H9 (cell line): ENCODE measurements at regions not wholly inside any gene's neighbourhood (a gene's known extent, or its start where the extent isn't known, plus 50 kb on each side); places are given as distances from the start of the nearest gene placed in this dataset.

Experiments used
- DNase-seq: peaks from one replicate; pipeline ENCODE4 v3.0.0-alpha.2; 2017
- H2AFZ ChIP-seq: one replicate; pipeline ENCODE4 v1.6.1; 2013; ENCODE audit warnings: mild to moderate bottlenecking, low read length, control low read depth, moderate library complexity
- H2AK5ac ChIP-seq: 2 replicates; pipeline ENCODE4 v1.6.1; 2013; ENCODE audit warnings: low read length, control low read depth, mixed read lengths; ENCODE audit not compliant: insufficient read length
- H2BK120ac ChIP-seq: one replicate; pipeline ENCODE4 v1.6.1; 2013; ENCODE audit warnings: low read depth, mild to moderate bottlenecking, low read length, control low read depth, inconsistent platforms; ENCODE audit not compliant: poor library complexity, severe bottlenecking
- H2BK12ac ChIP-seq: 2 replicates; pipeline ENCODE4 v1.6.1; 2013; ENCODE audit warnings: low read length, control low read depth, mixed read lengths, low read depth; ENCODE audit not compliant: insufficient read length
- H2BK15ac ChIP-seq: 2 replicates; pipeline ENCODE4 v1.6.1; 2013; ENCODE audit warnings: low read depth, low read length, control low read depth
- H2BK20ac ChIP-seq: one replicate; pipeline ENCODE4 v1.6.1; 2013; ENCODE audit warnings: low read depth, mild to moderate bottlenecking, low read length, control low read depth, inconsistent platforms; ENCODE audit not compliant: poor library complexity, severe bottlenecking
- H2BK5ac ChIP-seq: 2 replicates; pipeline ENCODE4 v1.6.1; 2013; ENCODE audit warnings: low read length, control low read depth, mixed read lengths; ENCODE audit not compliant: insufficient read length
- H3K14ac ChIP-seq: 2 replicates; pipeline ENCODE4 v1.6.1; 2013; ENCODE audit warnings: low read length, control low read depth; ENCODE audit not compliant: insufficient read depth
- H3K18ac ChIP-seq: 2 replicates; pipeline ENCODE4 v1.6.1; 2013; ENCODE audit warnings: low read depth, mild to moderate bottlenecking, mixed read lengths, low read length, control low read depth; ENCODE audit not compliant: insufficient read length
- H3K23ac ChIP-seq: 2 replicates; pipeline ENCODE4 v1.6.1; 2013; ENCODE audit warnings: low read length, control low read depth, mixed read lengths, low read depth; ENCODE audit not compliant: insufficient read length
- H3K23me2 ChIP-seq: 2 replicates; pipeline ENCODE4 v1.6.1; 2013; ENCODE audit warnings: low read depth, mild to moderate bottlenecking, mixed read lengths, low read length, control low read depth; ENCODE audit not compliant: insufficient read length, poor library complexity, severe bottlenecking
- H3K27ac ChIP-seq: 2 replicates; pipeline ENCODE4 v1.5.1; 2013; ENCODE audit warnings: low read length, control low read depth, mixed read lengths, low read depth; ENCODE audit not compliant: insufficient read length
- H3K27me3 ChIP-seq: 2 replicates; pipeline ENCODE4 v1.6.1; 2013; ENCODE audit warnings: low read length, control low read depth, inconsistent platforms; ENCODE audit not compliant: insufficient read depth
- H3K4ac ChIP-seq: 2 replicates; pipeline ENCODE4 v1.6.1; 2013; ENCODE audit warnings: low read depth, mild to moderate bottlenecking, control low read depth, inconsistent platforms, low read length, moderate library complexity
- H3K4me1 ChIP-seq: 2 replicates; pipeline ENCODE4 v1.6.1; 2013; ENCODE audit warnings: low read length, control low read depth, inconsistent platforms; ENCODE audit not compliant: insufficient read depth
- H3K4me2 ChIP-seq: 2 replicates; pipeline ENCODE4 v1.6.1; 2013; ENCODE audit warnings: low read length, control low read depth, mixed read lengths; ENCODE audit not compliant: insufficient read length, insufficient read depth
- H3K56ac ChIP-seq: 2 replicates; pipeline ENCODE4 v1.6.1; 2013; ENCODE audit warnings: low read depth, mild to moderate bottlenecking, mixed read lengths, low read length, control low read depth; ENCODE audit not compliant: insufficient read length
- H3K79me1 ChIP-seq: 2 replicates; pipeline ENCODE4 v1.6.1; 2013; ENCODE audit warnings: low read depth, mild to moderate bottlenecking, moderate library complexity, low read length, control low read depth, inconsistent platforms; ENCODE audit not compliant: insufficient read depth, poor library complexity, severe bottlenecking
- H3K79me2 ChIP-seq: 2 replicates; pipeline ENCODE4 v1.6.1; 2013; ENCODE audit warnings: low read length, control low read depth, inconsistent platforms; ENCODE audit not compliant: insufficient read depth
- H3K9ac ChIP-seq: 2 replicates; pipeline ENCODE4 v1.6.1; 2013; ENCODE audit warnings: low read length, control low read depth, mixed read lengths; ENCODE audit not compliant: insufficient read length; ENCODE audit errors: extremely low read depth
- H3K9me3 ChIP-seq: one replicate; pipeline ENCODE4 v1.6.1; 2013; ENCODE audit warnings: low read depth, low read length, inconsistent platforms; ENCODE audit not compliant: control insufficient read depth
- H3T11ph ChIP-seq: one replicate; pipeline ENCODE4 v1.6.1; 2013; ENCODE audit warnings: mild to moderate bottlenecking, low read length, control low read depth, inconsistent platforms
- H4K20me1 ChIP-seq: one replicate; pipeline ENCODE4 v1.6.1; 2013; ENCODE audit not compliant: control insufficient read depth, insufficient read length, insufficient read depth
- H4K5ac ChIP-seq: 2 replicates; pipeline ENCODE4 v1.6.1; 2013; ENCODE audit warnings: low read depth, mild to moderate bottlenecking, mixed read lengths, low read length, control low read depth; ENCODE audit not compliant: insufficient read length
- H4K8ac ChIP-seq: replicated peaks from 2 replicates; pipeline ENCODE4 v1.6.1; 2013; ENCODE audit warnings: low read length, control low read depth, mixed read lengths, low read depth; ENCODE audit not compliant: insufficient read length
- H4K91ac ChIP-seq: 2 replicates; pipeline ENCODE4 v1.6.1; 2013; ENCODE audit warnings: low read depth, mild to moderate bottlenecking, moderate library complexity, mixed read lengths, low read length, control low read depth; ENCODE audit not compliant: insufficient read length
- H3K27ac Mint-ChIP-seq, 3 experiments: 2 replicates in 2 of 3; 3 replicates in 1 of 3; pipeline ENCODE4 v1.8.0; 2020 to 2021; ENCODE audit warnings: mixed read lengths in 3 of 3, mild to moderate bottlenecking in 1 of 3, moderate library complexity in 1 of 3
- H3K27me3 Mint-ChIP-seq: 2 replicates; pipeline ENCODE4 v1.8.0; 2021; ENCODE audit warnings: low read depth, mild to moderate bottlenecking, moderate library complexity, mixed read lengths
- H3K36me3 Mint-ChIP-seq, 3 experiments: 2 replicates in 2 of 3; 3 replicates in 1 of 3; pipeline ENCODE4 v1.8.0; 2020 to 2021; ENCODE audit warnings: low read depth in 3 of 3, mixed read lengths in 3 of 3; ENCODE audit not compliant: insufficient read depth in 1 of 3
- H3K4me1 Mint-ChIP-seq, 2 experiments: 2 replicates each; pipeline ENCODE4 v1.8.0; 2020; ENCODE audit warnings: mixed read lengths in 2 of 2
- H3K4me3 Mint-ChIP-seq, 2 experiments: 2 replicates in 1 of 2; 3 replicates in 1 of 2; pipeline ENCODE4 v1.8.0; 2020 to 2021; ENCODE audit warnings: mild to moderate bottlenecking in 2 of 2, mixed read lengths in 2 of 2, moderate library complexity in 1 of 2
- H3K9me3 Mint-ChIP-seq, 2 experiments: 2 replicates in 1 of 2; 3 replicates in 1 of 2; pipeline ENCODE4 v1.8.0; 2020; ENCODE audit warnings: mild to moderate bottlenecking in 2 of 2, mixed read lengths in 2 of 2, moderate library complexity in 1 of 2
- CTCF ChIP-seq: fragments of 200-600 bp; sonication (generic); conservative IDR thresholded peaks from 3 replicates; pipeline ENCODE4 v1.8.0; 2021; ENCODE audit warnings: antibody characterized with exemption, mild to moderate bottlenecking
- WGBS: extraction: QIAGEN DNeasy Blood & Tissue Kit; methylation state at CpG from one replicate; pipeline ENCODE4 v1.1.7; 2013; ENCODE audit warnings: missing lambda C conversion rate, low lambda C conversion rate, mixed read lengths; ENCODE audit not compliant: insufficient read length; ENCODE audit errors: extremely low coverage; 5-methylcytosine and 5-hydroxymethylcytosine counted together

GRCh38 chr7:156435486-156436231 lies 204.9 kb upstream of the RNF32 start:
- no peak overlapping the region for H3T11ph ChIP-seq
- no peak overlapping the region for H3K56ac ChIP-seq
- no peak overlapping the region for H2BK5ac ChIP-seq
- no peak overlapping the region for H2AK5ac ChIP-seq
- H3K18ac ChIP-seq = no peak overlapping the region
- H4K5ac ChIP-seq = no peak overlapping the region
- no peak for DNase-seq
- H3K4ac ChIP-seq = no peak overlapping the region
- no peak overlapping the region for H3K4me2 ChIP-seq
- no peak overlapping the region for H2BK20ac ChIP-seq
- Mint-ChIP-seq H3K27me3 (peaks cover 4% of the 10 kb centered on the region), H3K9me3 (no peaks in the 10 kb centered on the region), H3K4me3 (no peak overlapping the region), H3K4me1 (peaks cover 0 to 5% of the 10 kb centered on the region in 2 experiments; a peak in 1 of 4 replicates), H3K36me3 (no peaks in the 10 kb centered on the region; a peak in 1 of 7 replicates), H3K27ac (no peak overlapping the region)
- no peaks in the 10 kb centered on the region for H3K9me3 ChIP-seq
- H2BK15ac ChIP-seq = no peak overlapping the region
- H2BK12ac ChIP-seq = no peak overlapping the region
- H4K20me1 ChIP-seq = no peaks in the 10 kb centered on the region
- no peak overlapping the region for H3K9ac ChIP-seq
- H4K91ac ChIP-seq = no peak overlapping the region
- no peak overlapping the region for H2AFZ ChIP-seq
- no peak overlapping the region for H3K27ac ChIP-seq
- H3K27me3 ChIP-seq = no peaks in the 10 kb centered on the region
- no peaks in the 10 kb centered on the region for H3K4me1 ChIP-seq
- no peak overlapping the region for H2BK120ac ChIP-seq
- H3K14ac ChIP-seq = no peak overlapping the region
- no peak overlapping the region for H4K8ac ChIP-seq
- no CpG with 5 or more reads among the region's 12 CpGs for WGBS
- H3K23ac ChIP-seq = no peak overlapping the region
- no peaks in the 10 kb centered on the region for H3K23me2 ChIP-seq
- no peak for TF ChIP-seq CTCF
- no peaks in the 10 kb centered on the region for H3K79me1 ChIP-seq
- no peaks in the 10 kb centered on the region for H3K79me2 ChIP-seq
